ENCODE measurements at regions not wholly inside any gene's neighbourhood (a gene's known extent, or its start where the extent isn't known, plus 50 kb on each side); places are given as distances from the start of the nearest gene placed in this dataset.

GRCh38 chr1:4126251-4126650, 226.2 kb upstream of the C1orf174 start:
- Histone ChIP-seq H3K4me1 (ENCODE audit: control insufficient read depth in 1 of 2, insufficient read depth in 1 of 2, low read depth in 1 of 2, low read length in 1 of 2) (no peaks in the 10 kb centered on the region), H3K27me3 (no peaks in the 10 kb centered on the region), H3K27ac (no peak overlapping the region), H3K4me3 (ENCODE audit: low read depth in 1 of 2, low read length in 1 of 2) (no peak overlapping the region), H3K36me3 (no peaks in the 10 kb centered on the region), H3K9me3 (no peaks in the 10 kb centered on the region)
- TF ChIP-seq, protein P1, sequence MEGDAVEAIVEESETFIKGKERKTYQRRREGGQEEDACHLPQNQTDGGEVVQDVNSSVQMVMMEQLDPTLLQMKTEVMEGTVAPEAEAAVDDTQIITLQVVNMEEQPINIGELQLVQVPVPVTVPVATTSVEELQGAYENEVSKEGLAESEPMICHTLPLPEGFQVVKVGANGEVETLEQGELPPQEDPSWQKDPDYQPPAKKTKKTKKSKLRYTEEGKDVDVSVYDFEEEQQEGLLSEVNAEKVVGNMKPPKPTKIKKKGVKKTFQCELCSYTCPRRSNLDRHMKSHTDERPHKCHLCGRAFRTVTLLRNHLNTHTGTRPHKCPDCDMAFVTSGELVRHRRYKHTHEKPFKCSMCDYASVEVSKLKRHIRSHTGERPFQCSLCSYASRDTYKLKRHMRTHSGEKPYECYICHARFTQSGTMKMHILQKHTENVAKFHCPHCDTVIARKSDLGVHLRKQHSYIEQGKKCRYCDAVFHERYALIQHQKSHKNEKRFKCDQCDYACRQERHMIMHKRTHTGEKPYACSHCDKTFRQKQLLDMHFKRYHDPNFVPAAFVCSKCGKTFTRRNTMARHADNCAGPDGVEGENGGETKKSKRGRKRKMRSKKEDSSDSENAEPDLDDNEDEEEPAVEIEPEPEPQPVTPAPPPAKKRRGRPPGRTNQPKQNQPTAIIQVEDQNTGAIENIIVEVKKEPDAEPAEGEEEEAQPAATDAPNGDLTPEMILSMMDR (IDR thresholded peaks at IDR 0.05), result no peak

- Histone ChIP-seq H3K4me1 (ENCODE audit: control insufficient read depth in 1 of 2, insufficient read depth in 1 of 2, low read depth in 1 of 2, low read length in 1 of 2) (no peaks in the 10 kb centered on the region), H3K27me3 (no peaks in the 10 kb centered on the region), H3K9me3 (no peaks in the 10 kb centered on the region), H3K4me3 (ENCODE audit: low read depth in 1 of 2, low read length in 1 of 2) (no peak overlapping the region), H3K36me3 (no peaks in the 10 kb centered on the region), H3K27ac (no peak overlapping the region)
- TF ChIP-seq, protein P1 (IDR thresholded peaks at IDR 0.05), result no peak
Measured at GRCh38 chr1:4126731-4127591, 226.9 kb upstream of the C1orf174 start.

DNA sequence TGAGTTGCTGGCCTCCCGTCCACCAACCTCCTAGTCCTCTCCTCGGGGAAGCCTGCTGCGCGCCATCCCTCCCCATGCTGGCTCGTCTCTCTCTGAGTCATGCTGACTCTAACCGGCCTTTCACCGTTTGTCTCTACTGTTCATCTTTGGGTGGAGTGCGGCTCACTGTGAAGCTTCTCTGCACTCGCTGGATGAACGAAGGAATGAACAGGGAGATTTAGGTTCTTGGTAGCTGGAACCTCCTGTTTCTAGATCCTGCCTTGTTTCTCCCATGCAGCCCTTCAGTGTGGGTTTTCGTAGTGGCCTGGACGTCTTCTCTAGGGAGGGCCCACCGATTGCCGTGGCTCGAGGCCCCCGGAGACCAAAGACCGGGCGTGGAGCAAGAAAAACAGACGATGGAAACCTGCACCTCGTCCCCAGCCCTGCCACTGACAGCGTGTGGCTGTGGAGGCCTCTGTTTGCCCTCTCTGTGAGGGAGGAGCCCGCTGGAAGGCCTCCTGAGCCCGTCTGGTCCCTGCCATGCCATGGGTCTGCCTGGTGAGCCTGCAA, 227.6 kb upstream of the C1orf174 start:
- Histone ChIP-seq H3K27ac (no peak overlapping the region), H3K27me3 (no peaks in the 10 kb centered on the region), H3K36me3 (no peaks in the 10 kb centered on the region), H3K4me3 (ENCODE audit: low read depth in 1 of 2, low read length in 1 of 2) (no peak overlapping the region), H3K4me1 (ENCODE audit: control insufficient read depth in 1 of 2, insufficient read depth in 1 of 2, low read depth in 1 of 2, low read length in 1 of 2) (no peaks in the 10 kb centered on the region), H3K9me3 (no peaks in the 10 kb centered on the region)
- TF ChIP-seq, protein P1 (IDR thresholded peaks at IDR 0.05), result no peak

- no peaks in the 10 kb centered on the region for H3K4me1 ChIP-seq (ENCODE audit: control insufficient read depth in 1 of 2, insufficient read depth in 1 of 2, low read depth in 1 of 2, low read length in 1 of 2)
- no peaks in the 10 kb centered on the region for H3K27me3 ChIP-seq
- H3K36me3 ChIP-seq, result no peaks in the 10 kb centered on the region
- H3K27ac ChIP-seq, result no peak overlapping the region
- no peak overlapping the region for H3K4me3 ChIP-seq (ENCODE audit: low read depth in 1 of 2, low read length in 1 of 2)
- TF ChIP-seq, protein P1 (IDR thresholded peaks at IDR 0.05), result no peak
- H3K9me3 ChIP-seq, result no peaks in the 10 kb centered on the region
Measured at GRCh38 chr1:4128616-4129015, 228.5 kb upstream of the C1orf174 start.

- no peaks in the 10 kb centered on the region for H3K36me3 ChIP-seq
- H3K4me3 ChIP-seq (ENCODE audit: low read depth in 1 of 2, low read length in 1 of 2), result no peak overlapping the region
- no peaks in the 10 kb centered on the region for H3K27me3 ChIP-seq
- no peaks in the 10 kb centered on the region for H3K9me3 ChIP-seq
- H3K27ac ChIP-seq, result no peak overlapping the region
- TF ChIP-seq, protein P1 (IDR thresholded peaks at IDR 0.05), result no peak
- H3K4me1 ChIP-seq (ENCODE audit: control insufficient read depth in 1 of 2, insufficient read depth in 1 of 2, low read depth in 1 of 2, low read length in 1 of 2), result no peaks in the 10 kb centered on the region
Measured at GRCh38 chr1:4129693-4130092, 229.6 kb upstream of the C1orf174 start.

All from neutrophil (primary cell).